K562 (cell line): ENCODE measurements at regions not wholly inside any gene's neighbourhood (a gene's known extent, or its start where the extent isn't known, plus 50 kb on each side); places are given as distances from the start of the nearest gene placed in this dataset.

Experiments used
- ATAC-seq: fragments of 200-7000 bp; cut with Tn5 transposase; 3 replicates; pipeline ENCODE4 v1.9.1; 2020; ENCODE audit warnings: moderate library complexity
- BruUV-seq: library from RNA; stranded (reverse); fragments of 400-500 nt; replicated peaks from 2 replicates; lab custom pipeline; 2021; lab: Mats Ljungman, UMichigan
- CTCF ChIA-PET: fragments of 300-600 bp; formaldehyde crosslinking; extraction: SDS; loops from one replicate; lab custom pipeline; 2021; ENCODE audit warnings: low intra/inter-chr PET ratio; lab: Yijun Ruan, JAX
- POLR2A ChIA-PET: fragments of 300-600, 350-650 bp; sonication (Branson Sonifier 250); formaldehyde crosslinking; extraction: SDS; loops from one replicate; lab custom pipeline; 2021; ENCODE audit warnings: antibody characterized with exemption, inconsistent platforms; lab: Yijun Ruan, JAX
- DNase-seq, 4 experiments: peaks; one replicate each; pipeline versions ENCODE4 v3.0.0 to v3.0.0-alpha.2; 2011 to 2018; ENCODE audit warnings: low spot score in 3 of 4, mixed read lengths in 3 of 4; ENCODE audit errors: extremely low read depth in 1 of 4
- FAIRE-seq: peaks from 2 replicates; lab custom pipeline; 2011; peaks lifted over from hg19 to GRCh38; lab: Jason Lieb, UNC
- H2AFZ ChIP-seq: 2 replicates; pipeline ENCODE4 v1.6.0; 2011; ENCODE audit warnings: low read depth, low read length, control low read depth, inconsistent platforms
- H3K27ac ChIP-seq: fragments of 200-600 bp; 3 replicates; pipeline ENCODE4 v1.8.0; 2011; ENCODE audit warnings: low read depth, mild to moderate bottlenecking, control low read depth, inconsistent platforms, low read length, moderate library complexity, mixed read lengths; ENCODE audit errors: extremely low read depth
- H3K27me3 ChIP-seq, 2 experiments: fragments of 300-600 bp in 1 of 2; 2 replicates in 1 of 2; 3 replicates in 1 of 2; pipeline versions ENCODE4 v1.6.0 to v1.8.0; 2011; ENCODE audit warnings: inconsistent platforms in 2 of 2, low read length in 2 of 2, mild to moderate bottlenecking in 1 of 2, mixed read lengths in 1 of 2, moderate library complexity in 1 of 2; ENCODE audit not compliant: control insufficient read depth in 2 of 2, insufficient read depth in 2 of 2
- H3K36me3 ChIP-seq: fragments of 300-600 bp; 3 replicates; pipeline ENCODE4 v1.8.0; 2011; ENCODE audit warnings: mild to moderate bottlenecking, low read length, inconsistent platforms; ENCODE audit not compliant: control insufficient read depth, insufficient read depth
- H3K4me1 ChIP-seq, 2 experiments: fragments of 200-600 bp in 1 of 2; replicated peaks in 1 of 2; 2 replicates in 1 of 2; 3 replicates in 1 of 2; pipeline versions ENCODE4 v1.5.1 to v1.8.0; 2011; ENCODE audit warnings: inconsistent platforms in 2 of 2, low read length in 2 of 2, mild to moderate bottlenecking in 1 of 2, mixed read lengths in 1 of 2, moderate library complexity in 1 of 2; ENCODE audit not compliant: control insufficient read depth in 2 of 2, insufficient read depth in 2 of 2
- H3K4me2 ChIP-seq: 2 replicates; pipeline ENCODE4 v1.6.1; 2011; ENCODE audit warnings: low read length, control low read depth, inconsistent platforms, mixed read lengths; ENCODE audit not compliant: insufficient read depth
- H3K4me3 ChIP-seq: fragments of 200-600 bp; sonication (generic), shearing (Covaris generic); 2 replicates; pipeline ENCODE4 v1.5.1; 2016; ENCODE audit warnings: control low read depth, inconsistent platforms
- H3K79me2 ChIP-seq: fragments of 200-600 bp; 3 replicates; pipeline ENCODE4 v1.8.0; 2011; ENCODE audit warnings: low read length, inconsistent platforms; ENCODE audit not compliant: control insufficient read depth, insufficient read depth
- H3K9ac ChIP-seq, 2 experiments: 2 replicates each; pipeline versions ENCODE4 v1.6.0 to v1.6.1; 2011; ENCODE audit warnings: low read depth in 2 of 2, low read length in 2 of 2, control low read depth in 1 of 2, inconsistent platforms in 1 of 2, mild to moderate bottlenecking in 1 of 2, mixed read lengths in 1 of 2; ENCODE audit not compliant: insufficient read depth in 1 of 2
- H3K9me1 ChIP-seq: one replicate; pipeline ENCODE4 v1.6.0; 2011; ENCODE audit warnings: inconsistent platforms, mild to moderate bottlenecking, low read length, moderate library complexity; ENCODE audit not compliant: control insufficient read depth, insufficient read depth
- H3K9me3 ChIP-seq: replicated peaks from 2 replicates; pipeline ENCODE4 v1.5.1; 2011; ENCODE audit warnings: low read depth, low read length, inconsistent platforms; ENCODE audit not compliant: control insufficient read depth, insufficient read depth
- H4K20me1 ChIP-seq: replicated peaks from 2 replicates; pipeline ENCODE4 v1.6.1; 2011; ENCODE audit warnings: low read length, inconsistent platforms, mixed read lengths; ENCODE audit not compliant: control insufficient read depth, insufficient read depth
- CBFA2T3 ChIP-seq: fragments of 450-650 bp; IDR thresholded peaks from 2 replicates; pipeline ENCODE4 v1.6.1; 2017
- FOXO4 ChIP-seq: fragments of 450-650 bp; formaldehyde crosslinking; IDR thresholded peaks from 2 replicates; pipeline ENCODE4 v1.4.0; 2020; ENCODE audit warnings: mild to moderate bottlenecking, moderate library complexity
- GATAD2B ChIP-seq: fragments of 450-650 bp; IDR thresholded peaks from 2 replicates; pipeline ENCODE4 v1.6.1; 2017; ENCODE audit warnings: mild to moderate bottlenecking, borderline replicate concordance
- ILK ChIP-seq: fragments of 450-650 bp; IDR thresholded peaks from 2 replicates; pipeline ENCODE4 v1.6.1; 2016; ENCODE audit warnings: missing genetic modification characterization, low read depth, mild to moderate bottlenecking, missing compliant biosample characterization, moderate library complexity, borderline replicate concordance
- KDM2B ChIP-seq: fragments of 250-450 bp; sonication (Bioruptor Pico); IDR thresholded peaks from 2 replicates; pipeline ENCODE4 v1.8.0; 2021; ENCODE audit warnings: mild to moderate bottlenecking, moderate library complexity
- MEF2A ChIP-seq: IDR thresholded peaks from 2 replicates; pipeline ENCODE4 v1.6.1; 2011; ENCODE audit warnings: low read depth, mild to moderate bottlenecking, low read length, moderate library complexity; ENCODE audit not compliant: control insufficient read depth
- RBM15 ChIP-seq: fragments of 200-400 bp; formaldehyde crosslinking; IDR thresholded peaks from 2 replicates; pipeline ENCODE4 v1.6.1; 2018; ENCODE audit warnings: mild to moderate bottlenecking, low read length, moderate library complexity; ENCODE audit not compliant: insufficient read depth
- SIN3B ChIP-seq: fragments of 450-650 bp; IDR thresholded peaks from 2 replicates; pipeline ENCODE4 v1.6.1; 2017; ENCODE audit warnings: low read depth, mild to moderate bottlenecking, moderate library complexity
- ZKSCAN1 ChIP-seq: fragments of 150-350 bp; IDR thresholded peaks from 2 replicates; pipeline ENCODE4 v1.6.1; 2016; ENCODE audit warnings: low read depth, low read length
- ZNF639 ChIP-seq, 2 experiments: fragments of 200-800 bp in 1 of 2; sonication (Bioruptor generic) in 1 of 2; sonication (generic) in 1 of 2; formaldehyde crosslinking in 1 of 2; IDR thresholded peaks in 1 of 2; conservative IDR thresholded peaks in 1 of 2; 2 replicates each; pipeline versions ENCODE4 v1.5.0 to v1.6.1; 2016 to 2020; ENCODE audit warnings: missing compliant biosample characterization in 1 of 2, missing genetic modification characterization in 1 of 2, missing genetic modification reagents in 1 of 2
- ZNF778 ChIP-seq: fragments of 450-650 bp; formaldehyde crosslinking; IDR thresholded peaks from 2 replicates; pipeline ENCODE4 v1.4.0; 2020; ENCODE audit warnings: mild to moderate bottlenecking, moderate library complexity
- ZNF785 ChIP-seq: fragments of 250-450 bp; sonication (Bioruptor Pico); IDR thresholded peaks from 2 replicates; pipeline ENCODE4 v1.4.0; 2020; ENCODE audit warnings: mild to moderate bottlenecking
- in situ Hi-C: fragments of 300-500 bp; cut with MboI; formaldehyde crosslinking; loops from 4 replicates; pipeline ENCODE4 v1.15.0; 2018; ENCODE audit warnings: inconsistent platforms, mixed read lengths
- intact Hi-C: fragments of 100-400 bp; cut with micrococcal nuclease; formaldehyde crosslinking; loops from 2 replicates; pipeline ENCODE4 v1.14.2; 2022
- TF ChIP-seq, protein P1 (sequence below): fragments of 450-650 bp; IDR thresholded peaks from 2 replicates; pipeline ENCODE4 v1.6.1; 2018; ENCODE audit warnings: mild to moderate bottlenecking, low read depth; ENCODE audit not compliant: partially characterized antibody
- TF ChIP-seq, protein P2 (sequence below): sonication (generic); formaldehyde crosslinking; IDR thresholded peaks from 2 replicates; pipeline ENCODE4 v1.8.1; 2023; ENCODE audit warnings: mild to moderate bottlenecking, missing genetic modification reagents

GRCh38 chr12:74610711-74611110 is 73.1 kb downstream of the ATXN7L3B start (continued):
- TF ChIP-seq, protein P1, sequence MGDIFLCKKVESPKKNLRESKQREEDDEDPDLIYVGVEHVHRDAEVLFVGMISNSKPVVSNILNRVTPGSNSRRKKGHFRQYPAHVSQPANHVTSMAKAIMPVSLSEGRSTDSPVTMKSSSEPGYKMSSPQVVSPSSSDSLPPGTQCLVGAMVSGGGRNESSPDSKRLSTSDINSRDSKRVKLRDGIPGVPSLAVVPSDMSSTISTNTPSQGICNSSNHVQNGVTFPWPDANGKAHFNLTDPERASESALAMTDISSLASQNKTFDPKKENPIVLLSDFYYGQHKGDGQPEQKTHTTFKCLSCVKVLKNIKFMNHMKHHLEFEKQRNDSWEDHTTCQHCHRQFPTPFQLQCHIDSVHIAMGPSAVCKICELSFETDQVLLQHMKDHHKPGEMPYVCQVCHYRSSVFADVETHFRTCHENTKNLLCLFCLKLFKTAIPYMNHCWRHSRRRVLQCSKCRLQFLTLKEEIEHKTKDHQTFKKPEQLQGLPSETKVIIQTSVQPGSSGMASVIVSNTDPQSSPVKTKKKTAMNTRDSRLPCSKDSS: no peak
- TF ChIP-seq, protein P2, sequence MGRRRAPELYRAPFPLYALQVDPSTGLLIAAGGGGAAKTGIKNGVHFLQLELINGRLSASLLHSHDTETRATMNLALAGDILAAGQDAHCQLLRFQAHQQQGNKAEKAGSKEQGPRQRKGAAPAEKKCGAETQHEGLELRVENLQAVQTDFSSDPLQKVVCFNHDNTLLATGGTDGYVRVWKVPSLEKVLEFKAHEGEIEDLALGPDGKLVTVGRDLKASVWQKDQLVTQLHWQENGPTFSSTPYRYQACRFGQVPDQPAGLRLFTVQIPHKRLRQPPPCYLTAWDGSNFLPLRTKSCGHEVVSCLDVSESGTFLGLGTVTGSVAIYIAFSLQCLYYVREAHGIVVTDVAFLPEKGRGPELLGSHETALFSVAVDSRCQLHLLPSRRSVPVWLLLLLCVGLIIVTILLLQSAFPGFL (CRISPR knock-in tag): no peak
- TF ChIP-seq KDM2B (CRISPR knock-in tag): no peak
- no peak for TF ChIP-seq ZKSCAN1
- TF ChIP-seq SIN3B: no peak
- no peak for TF ChIP-seq ZNF778
- no peak for TF ChIP-seq CBFA2T3
- no peak for TF ChIP-seq RBM15

DNA sequence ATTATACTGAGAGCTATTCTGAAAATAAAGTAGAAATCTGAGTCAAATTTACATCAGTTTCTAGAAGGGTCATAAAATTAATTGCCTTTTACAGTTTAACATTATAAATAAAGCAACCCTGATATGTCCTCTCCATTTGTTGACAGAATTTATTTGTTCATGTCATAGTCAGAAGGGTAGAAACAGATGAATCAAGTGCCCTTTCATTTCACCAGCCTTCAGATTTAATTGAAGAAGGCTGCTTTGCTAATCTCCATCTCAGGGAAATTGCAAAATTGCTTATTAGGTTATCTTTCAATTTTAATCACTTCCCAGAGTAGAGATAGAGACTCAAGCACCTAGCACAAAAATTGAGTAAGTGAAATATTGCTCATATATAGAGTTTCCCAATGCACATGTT is 76.8 kb downstream of the ATXN7L3B start:
- Histone ChIP-seq H3K4me3 (no peak overlapping the region), H2AFZ (no peak overlapping the region)
- FAIRE-seq (no peak), DNase-seq (no peak)
- POLR2A ChIA-PET: no interaction called here
- BruUV-seq: no TSS peak
- TF ChIP-seq MEF2A (no peak), SIN3B (no peak), ZNF785 (CRISPR knock-in tag) (no peak), ILK (tag) (no peak), ZNF639 (CRISPR knock-in tag; conservative IDR thresholded peaks at IDR 0.05 in 1 of 2, IDR thresholded peaks at IDR 0.05 in 1 of 2) (no peak), GATAD2B (no peak), FOXO4 (no peak)
- TF ChIP-seq, all 486 proteins: peak for 0
- in situ Hi-C loops: no loop called here
- ATAC-seq: no peak
- Histone ChIP-seq H3K4me2 (no peak overlapping the region), H4K20me1 (no peaks in the 10 kb centered on the region), H3K9ac (no peak overlapping the region), H3K4me1 (no peaks in the 10 kb centered on the region), H3K9me3 (no peaks in the 10 kb centered on the region), H3K27ac (no peak overlapping the region), H3K27me3 (no peaks in the 10 kb centered on the region), H3K36me3 (no peaks in the 10 kb centered on the region), H3K9me1 (no peaks in the 10 kb centered on the region), H3K79me2 (no peaks in the 10 kb centered on the region)
- CTCF ChIA-PET: no interaction called here
- intact Hi-C loops: no loop called here
